Heart left ventricle (tissue), 16 donors: ENCODE measurements at regions not wholly inside any gene's neighbourhood (a gene's known extent, or its start where the extent isn't known, plus 50 kb on each side); places are given as distances from the start of the nearest gene placed in this dataset.

Source experiments
- ATAC-seq, 4 donors: fragments of 200-7000 bp; cut with Tn5 transposase; one replicate each; pipeline ENCODE4 v1.9.1; 2020 to 2022; ENCODE audit warnings: moderate library complexity in 4 of 4, mild to moderate bottlenecking in 3 of 4, moderate number of reproducible peaks in 1 of 4
- DNase-seq, 5 donors: peaks; one replicate each; pipeline ENCODE4 v3.0.0-alpha.2; 2020
- H3K27ac ChIP-seq, 12 donors: fragments of 200-600 bp; sonication (generic) in 4 of 12; one replicate each; pipeline versions ENCODE4 v1.5.0 to v1.8.0; 2016 to 2022; ENCODE audit warnings: mild to moderate bottlenecking in 2 of 12
- H3K27me3 ChIP-seq, 9 donors: fragments of 200-600 bp; sonication (generic) in 2 of 9; one replicate each; pipeline versions ENCODE4 v1.5.1 to v1.8.0; 2016 to 2022; ENCODE audit warnings: mild to moderate bottlenecking in 3 of 9
- H3K36me3 ChIP-seq, 9 donors: fragments of 200-600 bp; sonication (generic) in 2 of 9; one replicate each; pipeline versions ENCODE4 v1.5.0 to v1.8.0; 2018 to 2022; ENCODE audit warnings: mild to moderate bottlenecking in 2 of 9
- H3K4me1 ChIP-seq, 12 donors: fragments of 200-600 bp; sonication (generic) in 4 of 12; one replicate each; pipeline versions ENCODE4 v1.5.0 to v1.8.0; 2016 to 2022; ENCODE audit warnings: mild to moderate bottlenecking in 3 of 12
- H3K4me3 ChIP-seq, 12 donors: fragments of 200-600 bp; sonication (generic) in 4 of 12; one replicate each; pipeline versions ENCODE4 v1.5.0 to v1.8.0; 2017 to 2022; ENCODE audit warnings: mild to moderate bottlenecking in 9 of 12, moderate library complexity in 4 of 12
- H3K9me3 ChIP-seq, 12 donors: fragments of 200-600 bp; sonication (generic) in 4 of 12; one replicate each; pipeline versions ENCODE4 v1.5.0 to v1.8.0; 2016 to 2022; ENCODE audit warnings: mild to moderate bottlenecking in 1 of 12
- POLR2A ChIP-seq, 2 donors: fragments of 450-650 bp; IDR thresholded peaks; one replicate each; pipeline ENCODE4 v1.6.1; 2017; ENCODE audit warnings: antibody characterized with exemption in 2 of 2, mild to moderate bottlenecking in 2 of 2, moderate library complexity in 2 of 2
- WGBS, 4 donors: extraction: QIAGEN DNeasy Blood & Tissue Kit in 2 of 4; methylation state at CpG; one replicate each; pipeline versions ENCODE4 v1.1.5 to v1.1.7; 2013 to 2018; 5-methylcytosine and 5-hydroxymethylcytosine counted together
- intact Hi-C, 10 donors: fragments of 100-400 bp; cut with DNase I; formaldehyde crosslinking; loops; one replicate each; pipeline versions ENCODE4 v1.11.1 to v1.14.2; 2022
- TF ChIP-seq, protein P1 (sequence below), 12 donors: fragments of 200-600 bp; sonication (generic) in 4 of 12; IDR thresholded peaks; one replicate each; pipeline versions ENCODE4 v1.5.0 to v1.8.0; 2018 to 2022; ENCODE audit warnings: antibody characterized with exemption in 12 of 12, mild to moderate bottlenecking in 5 of 12
- donor health status: ischemic (EF 13 %, LVEDD 7.1; RV severe dilation, severe dysfunction).
- donor health status: healthy with polysubstance abuse.
- donor health status: DM: no; HTN: yes; CAD: no.
- donor health status: DM: no; HTN: no; CAD: no.
- donor health status: ischemic (EF 25% LVEDD 6.9; RV normal size, moderate dysfunction).
- donor health status: ischemic (EF 25% LVEDD 5.7; RV mildly dilated, moderate dysfunction).
- donor health status: healthy.
- donor health status: DM: yes; HTN: yes; CAD: no.
- donor health status: ischemic (EF 35%, LVEDD 5.7; RV mildly dilated, moderate dysfunction).
- donor health status: nonischemic (EF 11% LVEDD 7.7; RV severe dilation, severe dysfunction).
- donor health status: DM: yes; HTN: yes; CAD: no.
- donor health status: PGD.
- donor health status: ischemic (EF 29% LVEDD 5.4; RV normal size, mild dysfunction).
- donor health status: nonischemic (EF 23%, LVEDD 6.1; RV moderate dilation, normal function).

DNA sequence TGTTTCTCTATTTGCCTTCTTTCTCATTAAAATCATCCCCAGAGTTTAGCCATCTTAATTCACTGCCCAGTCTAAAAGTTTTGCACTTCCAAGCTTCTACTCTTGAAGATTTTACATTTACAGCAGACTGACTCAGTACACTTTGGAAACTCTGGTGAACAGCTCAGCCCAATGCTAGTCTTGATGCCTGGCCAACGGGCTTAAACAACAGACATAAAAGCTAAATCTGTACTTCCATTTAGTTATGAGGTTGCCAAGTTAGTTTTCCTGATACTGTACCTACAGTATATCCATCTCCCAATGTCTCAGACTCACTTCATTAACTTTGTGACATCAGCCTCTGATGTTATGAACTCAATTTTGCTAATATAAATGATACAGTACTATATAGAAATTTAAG, 891.8 kb upstream of the SOX9 start:
- Histone ChIP-seq H3K27ac (no peak overlapping the region), H3K36me3 (no peaks in the 10 kb centered on the region), H3K27me3 (peaks cover 0 to 9% (median 0%) of the 10 kb centered on the region in 9 donors), H3K9me3 (no peaks in the 10 kb centered on the region), H3K4me1 (peaks cover 0 to 3% (median 0%) of the 10 kb centered on the region in 12 donors), H3K4me3 (no peak overlapping the region)
- DNase-seq = no peak
- no peak for TF ChIP-seq POLR2A (IDR thresholded peaks at IDR 0.05)
- TF ChIP-seq, protein P1, sequence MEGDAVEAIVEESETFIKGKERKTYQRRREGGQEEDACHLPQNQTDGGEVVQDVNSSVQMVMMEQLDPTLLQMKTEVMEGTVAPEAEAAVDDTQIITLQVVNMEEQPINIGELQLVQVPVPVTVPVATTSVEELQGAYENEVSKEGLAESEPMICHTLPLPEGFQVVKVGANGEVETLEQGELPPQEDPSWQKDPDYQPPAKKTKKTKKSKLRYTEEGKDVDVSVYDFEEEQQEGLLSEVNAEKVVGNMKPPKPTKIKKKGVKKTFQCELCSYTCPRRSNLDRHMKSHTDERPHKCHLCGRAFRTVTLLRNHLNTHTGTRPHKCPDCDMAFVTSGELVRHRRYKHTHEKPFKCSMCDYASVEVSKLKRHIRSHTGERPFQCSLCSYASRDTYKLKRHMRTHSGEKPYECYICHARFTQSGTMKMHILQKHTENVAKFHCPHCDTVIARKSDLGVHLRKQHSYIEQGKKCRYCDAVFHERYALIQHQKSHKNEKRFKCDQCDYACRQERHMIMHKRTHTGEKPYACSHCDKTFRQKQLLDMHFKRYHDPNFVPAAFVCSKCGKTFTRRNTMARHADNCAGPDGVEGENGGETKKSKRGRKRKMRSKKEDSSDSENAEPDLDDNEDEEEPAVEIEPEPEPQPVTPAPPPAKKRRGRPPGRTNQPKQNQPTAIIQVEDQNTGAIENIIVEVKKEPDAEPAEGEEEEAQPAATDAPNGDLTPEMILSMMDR (IDR thresholded peaks at IDR 0.05) = no peak
- 66 to 70% (median 69%) methylated on average over 1 of the region's 1 CpG for WGBS, 4 donors
- intact Hi-C loops = no loop called here
- ATAC-seq = no peak

DNA sequence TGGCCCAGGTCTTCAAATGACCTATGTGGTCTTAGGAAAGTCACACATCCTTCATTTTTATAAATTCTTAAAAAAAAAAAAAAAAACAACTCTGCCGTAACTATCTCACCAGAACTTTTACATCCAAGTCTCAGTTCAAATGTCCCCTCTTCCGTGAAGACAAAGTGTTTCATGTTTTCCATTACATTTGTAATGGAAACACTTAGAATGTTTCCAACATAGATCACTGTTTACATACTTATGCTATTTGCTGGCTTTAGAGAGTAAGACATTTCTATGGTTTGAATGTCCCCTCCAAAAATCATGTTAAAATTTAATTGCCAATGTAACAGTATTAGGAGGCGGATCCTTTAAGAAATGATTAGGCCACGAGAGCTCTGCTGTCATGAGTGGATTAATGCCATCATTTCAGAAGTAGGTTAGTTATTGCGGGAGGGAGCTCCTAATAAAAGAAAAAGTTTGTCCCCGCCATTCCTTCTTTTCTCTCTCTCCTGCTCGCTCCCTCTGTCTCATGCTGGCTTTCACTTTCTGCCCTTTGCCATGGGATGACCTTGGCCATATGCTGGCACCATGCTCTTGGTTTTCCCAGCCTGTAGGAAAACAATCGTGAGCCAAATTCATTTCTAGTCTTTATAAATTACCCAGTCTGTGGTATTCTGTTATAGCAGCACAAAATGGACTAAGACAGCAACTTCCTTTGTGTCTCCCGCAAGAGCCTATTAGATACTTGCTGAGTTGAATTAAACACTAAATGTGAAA, 887.8 kb upstream of the SOX9 start:
- TF ChIP-seq, protein P1 (IDR thresholded peaks at IDR 0.05) = no peak
- TF ChIP-seq POLR2A (IDR thresholded peaks at IDR 0.05) = no peak

DNA sequence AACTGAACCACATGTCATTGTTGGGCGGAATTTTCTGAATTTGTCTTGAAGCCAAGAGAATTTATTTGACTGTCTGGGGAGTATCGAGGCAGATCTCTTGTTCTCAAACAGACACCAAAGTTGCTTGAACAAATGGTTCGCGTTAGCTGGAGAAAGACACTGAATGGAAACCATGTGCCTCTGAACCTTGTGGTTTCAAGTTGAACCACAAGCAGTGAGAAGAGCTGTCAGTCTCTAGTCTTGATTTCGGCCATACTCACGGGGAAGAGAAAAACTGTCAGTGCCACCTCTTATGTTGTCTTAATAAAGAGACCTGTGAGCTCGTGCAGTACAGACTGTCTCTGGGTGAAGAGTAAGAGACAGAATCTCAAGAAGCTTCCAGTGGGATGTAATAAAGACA, 886.5 kb upstream of the SOX9 start:
- Histone ChIP-seq H3K36me3 (no peaks in the 10 kb centered on the region), H3K4me3 (no peak overlapping the region), H3K27me3 (peaks cover 0 to 9% (median 0%) of the 10 kb centered on the region in 9 donors), H3K9me3 (no peaks in the 10 kb centered on the region), H3K4me1 (no peaks in the 10 kb centered on the region), H3K27ac (no peak overlapping the region)
- DNase-seq (no peak), ATAC-seq (no peak)
- no peak for TF ChIP-seq POLR2A (IDR thresholded peaks at IDR 0.05)
- TF ChIP-seq, protein P1 (IDR thresholded peaks at IDR 0.05) = no peak
- WGBS, 4 donors = 78 to 87% (median 83%) methylated on average over 7 of the region's 7 CpGs
- intact Hi-C loops = no loop called here

More for the DNA sequence above, 887.8 kb upstream of the SOX9 start:
- Histone ChIP-seq H3K9me3 (no peaks in the 10 kb centered on the region), H3K4me3 (no peak overlapping the region), H3K27ac (no peak overlapping the region), H3K27me3 (peaks cover 0 to 9% (median 0%) of the 10 kb centered on the region in 9 donors), H3K36me3 (no peaks in the 10 kb centered on the region), H3K4me1 (no peaks in the 10 kb centered on the region)
- intact Hi-C loops = no loop called here
- DNase-seq = no peak
- 84 to 90% (median 87%) methylated on average over 9 of the region's 9 CpGs for WGBS, 4 donors
- ATAC-seq = no peak

DNA sequence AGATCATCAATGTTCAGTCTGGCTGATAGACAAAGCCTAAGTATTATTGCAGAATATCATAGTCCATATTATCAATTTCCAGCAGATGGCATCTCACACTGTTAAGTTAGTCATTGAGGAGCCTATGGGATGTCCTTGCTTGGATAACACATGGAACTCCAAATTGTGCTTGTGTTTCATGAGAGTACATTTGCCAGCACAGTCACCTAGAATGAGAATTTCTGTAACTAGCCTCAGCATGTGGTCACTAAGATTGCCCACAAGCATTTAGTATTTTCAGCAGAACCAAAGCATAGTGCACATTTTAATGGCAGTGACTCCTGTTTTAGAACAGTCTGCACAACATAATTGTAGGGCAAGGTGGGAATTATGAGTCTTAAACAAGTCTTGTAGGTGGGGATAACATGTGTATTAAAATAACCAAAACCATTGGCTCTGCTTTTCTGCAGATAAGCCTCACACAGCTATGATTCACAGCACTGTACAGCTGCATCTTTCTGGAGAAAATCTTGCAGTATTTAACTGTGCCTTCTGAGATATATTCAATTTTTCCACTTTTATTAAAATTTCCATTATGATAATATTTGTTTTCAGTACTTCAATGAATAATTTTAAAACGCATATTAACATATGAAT, 882.8 kb upstream of the SOX9 start:
- whole genome bisulfite sequencing, 4 donors = 58 to 74% (median 68%) methylated on average over 1 of the region's 1 CpG
- no peaks in the 10 kb centered on the region for H3K9me3 ChIP-seq
- H3K36me3 ChIP-seq = no peaks in the 10 kb centered on the region
- no peak for ATAC-seq
- H3K27ac ChIP-seq = no peak overlapping the region
- H3K27me3 ChIP-seq = no peaks in the 10 kb centered on the region
- TF ChIP-seq POLR2A (IDR thresholded peaks at IDR 0.05) = no peak
- TF ChIP-seq, protein P1 (IDR thresholded peaks at IDR 0.05) = peak in 1 of 12 donors; percentile 6
- no peak overlapping the region for H3K4me3 ChIP-seq
- no peak for DNase-seq
- no peaks in the 10 kb centered on the region for H3K4me1 ChIP-seq
- intact Hi-C loops = no loop called here
